Panc1 (cell line): ENCODE measurements at regions not wholly inside any gene's neighbourhood (a gene's known extent, or its start where the extent isn't known, plus 50 kb on each side); places are given as distances from the start of the nearest gene placed in this dataset.

Experiments
- CTCF ChIP-seq: fragments of 450-650 bp; IDR thresholded peaks from 2 replicates; pipeline ENCODE4 v1.5.1; 2017; ENCODE audit warnings: mild to moderate bottlenecking
- POLR2AphosphoS5 ChIP-seq: IDR thresholded peaks from 2 replicates; pipeline ENCODE4 v1.6.1; 2012; ENCODE audit warnings: mild to moderate bottlenecking, low read depth, low read length, moderate library complexity
- REST ChIP-seq, 2 experiments: IDR thresholded peaks; 2 replicates each; pipeline ENCODE4 v1.6.1; 2011 to 2012; ENCODE audit warnings: low read depth in 2 of 2, control low read depth in 1 of 2, low read length in 1 of 2, mild to moderate bottlenecking in 1 of 2, moderate library complexity in 1 of 2; ENCODE audit not compliant: insufficient read depth in 1 of 2

- no peak for TF ChIP-seq CTCF
- no peak for TF ChIP-seq POLR2AphosphoS5
- no peak for TF ChIP-seq REST (IDR thresholded peaks at IDR 0.05; ENCODE audit: insufficient read depth in 1 of 2, low read depth in 2 of 2, low read length in 1 of 2)
Observed at GRCh38 chr11:32273931-32274330, 161.4 kb downstream of the WT1 start.
